K562 (cell line): ENCODE measurements at regions not wholly inside any gene's neighbourhood (a gene's known extent, or its start where the extent isn't known, plus 50 kb on each side); places are given as distances from the start of the nearest gene placed in this dataset.

Experiments
- ARHGAP35 ChIP-seq: fragments of 450-650 bp; IDR thresholded peaks from 2 replicates; pipeline ENCODE4 v1.6.1; 2018; ENCODE audit not compliant: partially characterized antibody
- CBX1 ChIP-seq: sonication (generic); IDR thresholded peaks from 2 replicates; pipeline ENCODE4 v1.6.1; 2016; ENCODE audit warnings: antibody characterized with exemption, low read depth, mild to moderate bottlenecking
- DPF2 ChIP-seq: fragments of 450-650 bp; IDR thresholded peaks from 2 replicates; pipeline ENCODE4 v1.6.1; 2016
- ESRRB ChIP-seq: fragments of 250-450 bp; sonication (Bioruptor Pico); IDR thresholded peaks from 2 replicates; pipeline ENCODE4 v1.5.0; 2020; ENCODE audit warnings: mild to moderate bottlenecking, moderate library complexity, borderline replicate concordance
- FOXO4 ChIP-seq: fragments of 450-650 bp; formaldehyde crosslinking; IDR thresholded peaks from 2 replicates; pipeline ENCODE4 v1.4.0; 2020; ENCODE audit warnings: mild to moderate bottlenecking, moderate library complexity
- HNRNPL ChIP-seq: fragments of 200-400 bp; formaldehyde crosslinking; IDR thresholded peaks from 2 replicates; pipeline ENCODE4 v1.6.1; 2017; ENCODE audit warnings: low read depth, mild to moderate bottlenecking, low read length
- KDM5B ChIP-seq: fragments of 200-600 bp; sonication (generic); IDR thresholded peaks from 2 replicates; pipeline ENCODE4 v1.6.1; 2012; ENCODE audit warnings: low read depth, mild to moderate bottlenecking, moderate library complexity, low read length, control low read depth, inconsistent platforms; ENCODE audit not compliant: insufficient replicate concordance
- KLF1 ChIP-seq: fragments of 450-650 bp; IDR thresholded peaks from 2 replicates; pipeline ENCODE4 v1.6.1; 2016; ENCODE audit warnings: missing genetic modification characterization, missing compliant biosample characterization
- SMARCA5 ChIP-seq: fragments of 450-650 bp; IDR thresholded peaks from 2 replicates; pipeline ENCODE4 v1.6.1; 2016
- ZNF217 ChIP-seq: sonication (generic); formaldehyde crosslinking; IDR thresholded peaks from 2 replicates; pipeline ENCODE4 v1.8.0; 2022; ENCODE audit warnings: mild to moderate bottlenecking, missing genetic modification reagents
- ZNF280A ChIP-seq: fragments of 450-650 bp; IDR thresholded peaks from 2 replicates; pipeline ENCODE4 v1.6.1; 2018; ENCODE audit warnings: mild to moderate bottlenecking, low read depth; ENCODE audit not compliant: partially characterized antibody
- ZNF282 ChIP-seq: sonication (generic); formaldehyde crosslinking; IDR thresholded peaks from 2 replicates; pipeline ENCODE4 v1.8.1; 2023; ENCODE audit warnings: missing genetic modification reagents

- TF ChIP-seq FOXO4 (CRISPR knock-in tag) (no peak), ESRRB (CRISPR knock-in tag) (no peak), KLF1 (no peak), SMARCA5 (no peak), ZNF282 (CRISPR knock-in tag) (no peak), KDM5B (no peak), ZNF217 (CRISPR knock-in tag) (no peak), ARHGAP35 (no peak), DPF2 (no peak), ZNF280A (no peak), HNRNPL (no peak), CBX1 (no peak)
Observed at GRCh38 chrX:40885989-40886388, 150.6 kb upstream of the MED14 start (continued).
